ENCODE measurements at regions not wholly inside any gene's neighbourhood (a gene's known extent, or its start where the extent isn't known, plus 50 kb on each side); places are given as distances from the start of the nearest gene placed in this dataset.
"Not testable (repeated sequence)": the region's sequence is repeated elsewhere in the genome, so short reads cannot be mapped to it uniquely, and the experiment has no call there.

- DNase-seq = no peak
These were observed 1439.8 kb upstream of the ALCAM start for GRCh38 chr3:103926936-103927335.

- DNase-seq = no peak
These were observed 1438.8 kb upstream of the ALCAM start for GRCh38 chr3:103927896-103928295.

GRCh38 chr3:103937094-103937493 lies 1429.6 kb upstream of the ALCAM start:
- DNase-seq = no peak

GRCh38 chr3:103947062-103947461 lies 1419.6 kb upstream of the ALCAM start:
- DNase-seq = no peak

- no peak for DNase-seq
These were observed 1417.0 kb upstream of the ALCAM start for GRCh38 chr3:103949693-103950092.

- DNase-seq = no peak
These were observed 1416.0 kb upstream of the ALCAM start for GRCh38 chr3:103950676-103951075.

GRCh38 chr3:103953796-103954195 lies 1412.9 kb upstream of the ALCAM start:
- no peak for DNase-seq

- no peak for DNase-seq
These were observed 1405.9 kb upstream of the ALCAM start for GRCh38 chr3:103960819-103961218.

- no peak for DNase-seq
These were observed 1403.1 kb upstream of the ALCAM start for GRCh38 chr3:103963599-103963998.

GRCh38 chr3:103965764-103966163 lies 1400.9 kb upstream of the ALCAM start:
- no peak for DNase-seq

- no peak for DNase-seq
These were observed 1400.0 kb upstream of the ALCAM start for GRCh38 chr3:103966749-103967148.

- no peak for DNase-seq
These were observed 1398.6 kb upstream of the ALCAM start for GRCh38 chr3:103968131-103968530.

GRCh38 chr3:103968751-103969150 lies 1398.0 kb upstream of the ALCAM start:
- no peak for DNase-seq

- DNase-seq = no peak
These were observed 1389.8 kb upstream of the ALCAM start for GRCh38 chr3:103976931-103977339.

- no peak for DNase-seq
These were observed 1389.3 kb upstream of the ALCAM start for GRCh38 chr3:103977417-103977816.

- no peak for DNase-seq
These were observed 1375.1 kb upstream of the ALCAM start for GRCh38 chr3:103991461-103992115.

- DNase-seq = no peak
These were observed 1374.2 kb upstream of the ALCAM start for GRCh38 chr3:103992469-103992868.

GRCh38 chr3:104004956-104005355 lies 1361.8 kb upstream of the ALCAM start:
- DNase-seq = no peak

- DNase-seq = no peak
These were observed 1360.9 kb upstream of the ALCAM start for GRCh38 chr3:104005815-104006214.

- no peak for DNase-seq
These were observed 1348.2 kb upstream of the ALCAM start for GRCh38 chr3:104018541-104018940.

- no peak for DNase-seq
These were observed 1335.1 kb upstream of the ALCAM start for GRCh38 chr3:104031598-104031997.

- DNase-seq = no peak
These were observed 1334.4 kb upstream of the ALCAM start for GRCh38 chr3:104032283-104032682.

- DNase-seq = no peak
These were observed 1325.8 kb upstream of the ALCAM start for GRCh38 chr3:104040896-104041295.

GRCh38 chr3:104043001-104043543 lies 1323.6 kb upstream of the ALCAM start:
- not testable (repeated sequence) for DNase-seq

GRCh38 chr3:104044002-104044401 lies 1322.7 kb upstream of the ALCAM start:
- no peak for DNase-seq

All from NCI-H2081 treated with DMSO at 0.1 percent for 48 hours (cell line).